Sigmoid colon (tissue), 6 donors: ENCODE measurements at regions not wholly inside any gene's neighbourhood (a gene's known extent, or its start where the extent isn't known, plus 50 kb on each side); places are given as distances from the start of the nearest gene placed in this dataset.

Experiments used
- DNase-seq: peaks from one replicate; pipeline ENCODE4 v3.0.0-alpha.2; 2019
- H3K27ac ChIP-seq, 4 donors: fragments of 200-600 bp; sonication (generic); one replicate each; pipeline ENCODE4 v1.5.1; 2016 to 2019; ENCODE audit warnings: mild to moderate bottlenecking in 1 of 4
- H3K27me3 ChIP-seq, 3 donors: fragments of 200-600 bp; sonication (generic); one replicate each; pipeline ENCODE4 v1.5.1; 2019; ENCODE audit warnings: mild to moderate bottlenecking in 1 of 3
- H3K36me3 ChIP-seq, 4 donors: fragments of 200-600 bp; sonication (generic); one replicate each; pipeline ENCODE4 v1.5.1; 2016 to 2019
- H3K4me1 ChIP-seq, 4 donors: fragments of 200-600 bp; sonication (generic); one replicate each; pipeline ENCODE4 v1.5.1; 2017 to 2019
- H3K4me3 ChIP-seq, 4 donors: fragments of 200-600 bp; sonication (generic); one replicate each; pipeline ENCODE4 v1.5.1; 2017 to 2019; ENCODE audit warnings: mild to moderate bottlenecking in 2 of 4, moderate library complexity in 1 of 4
- H3K9me3 ChIP-seq, 4 donors: fragments of 200-600 bp in 3 of 4; sonication (generic) in 3 of 4; one replicate each; pipeline versions ENCODE4 v1.5.1 to v1.6.1; 2013 to 2019
- EP300 ChIP-seq, 4 donors: sonication (generic); formaldehyde crosslinking; IDR thresholded peaks; one replicate each; pipeline ENCODE4 v1.6.1; 2017; ENCODE audit warnings: antibody characterized with exemption in 4 of 4
- POLR2A ChIP-seq, 2 donors: fragments of 450-650 bp; IDR thresholded peaks; one replicate each; pipeline ENCODE4 v1.6.1; 2016; ENCODE audit warnings: antibody characterized with exemption in 2 of 2, mild to moderate bottlenecking in 2 of 2, moderate library complexity in 2 of 2
- POLR2AphosphoS5 ChIP-seq, 4 donors: sonication (generic); formaldehyde crosslinking; IDR thresholded peaks; one replicate each; pipeline ENCODE4 v1.6.1; 2017; ENCODE audit warnings: antibody characterized with exemption in 4 of 4
- WGBS, 2 donors: extraction: QIAGEN DNeasy Blood & Tissue Kit; methylation state at CpG; one replicate each; pipeline ENCODE4 v1.1.7; 2013; 5-methylcytosine and 5-hydroxymethylcytosine counted together
- intact Hi-C: fragments of 100-400 bp; cut with DNase I; formaldehyde crosslinking; loops from one replicate; pipeline ENCODE4 v1.15.1; 2023
- TF ChIP-seq, protein P1 (sequence below), 4 experiments: fragments of 450-650 bp in 3 of 4; fragments of 200-600 bp in 1 of 4; IDR thresholded peaks; one replicate each; pipeline ENCODE4 v1.5.1; 2016 to 2019; ENCODE audit warnings: antibody characterized with exemption in 4 of 4, mild to moderate bottlenecking in 3 of 4, moderate library complexity in 2 of 4
- donor health status: healthy with polysubstance abuse.
- donor health status: healthy.

DNA sequence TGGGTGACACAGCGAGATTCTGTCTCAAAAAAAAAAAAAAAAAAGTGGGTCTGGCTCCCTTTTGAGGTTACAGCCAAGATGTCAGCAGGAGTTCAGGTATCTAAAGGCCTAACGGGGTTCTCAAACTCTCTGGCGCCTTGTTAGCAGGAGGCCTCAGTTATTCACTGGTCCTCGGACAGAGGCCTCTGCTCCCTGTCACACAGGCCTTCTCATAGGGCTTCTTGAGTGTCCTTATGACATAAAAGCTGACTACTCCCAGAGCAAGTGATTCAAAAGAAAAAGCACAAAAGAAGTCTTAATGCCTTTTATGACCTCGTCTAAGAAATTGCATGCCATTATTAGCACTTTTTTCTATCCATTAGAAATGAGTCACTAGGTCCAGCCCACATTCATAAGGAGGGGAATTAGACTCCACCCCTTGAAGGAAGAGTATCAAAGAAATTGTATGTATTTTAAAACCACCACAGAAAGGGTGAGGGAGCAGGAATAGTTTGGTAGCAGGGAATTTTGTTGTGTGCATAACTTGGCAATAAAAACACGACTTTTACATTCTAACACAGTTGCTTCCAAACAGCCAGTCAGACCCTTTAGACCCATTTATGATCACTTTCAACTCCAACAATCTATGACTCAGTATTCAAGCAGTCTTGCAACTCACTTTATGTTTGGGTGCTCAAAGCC is 90.3 kb downstream of the MEX3B start:
- Histone ChIP-seq H3K4me3 (no peak overlapping the region), H3K36me3 (no peaks in the 10 kb centered on the region), H3K27me3 (no peaks in the 10 kb centered on the region), H3K4me1 (peaks cover 0 to 7% (median 2%) of the 10 kb centered on the region in 4 donors), H3K9me3 (no peaks in the 10 kb centered on the region), H3K27ac (no peak overlapping the region)
- WGBS, 2 donors = 76 to 78% methylated on average over 6 of the region's 6 CpGs
- TF ChIP-seq, protein P1, sequence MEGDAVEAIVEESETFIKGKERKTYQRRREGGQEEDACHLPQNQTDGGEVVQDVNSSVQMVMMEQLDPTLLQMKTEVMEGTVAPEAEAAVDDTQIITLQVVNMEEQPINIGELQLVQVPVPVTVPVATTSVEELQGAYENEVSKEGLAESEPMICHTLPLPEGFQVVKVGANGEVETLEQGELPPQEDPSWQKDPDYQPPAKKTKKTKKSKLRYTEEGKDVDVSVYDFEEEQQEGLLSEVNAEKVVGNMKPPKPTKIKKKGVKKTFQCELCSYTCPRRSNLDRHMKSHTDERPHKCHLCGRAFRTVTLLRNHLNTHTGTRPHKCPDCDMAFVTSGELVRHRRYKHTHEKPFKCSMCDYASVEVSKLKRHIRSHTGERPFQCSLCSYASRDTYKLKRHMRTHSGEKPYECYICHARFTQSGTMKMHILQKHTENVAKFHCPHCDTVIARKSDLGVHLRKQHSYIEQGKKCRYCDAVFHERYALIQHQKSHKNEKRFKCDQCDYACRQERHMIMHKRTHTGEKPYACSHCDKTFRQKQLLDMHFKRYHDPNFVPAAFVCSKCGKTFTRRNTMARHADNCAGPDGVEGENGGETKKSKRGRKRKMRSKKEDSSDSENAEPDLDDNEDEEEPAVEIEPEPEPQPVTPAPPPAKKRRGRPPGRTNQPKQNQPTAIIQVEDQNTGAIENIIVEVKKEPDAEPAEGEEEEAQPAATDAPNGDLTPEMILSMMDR (IDR thresholded peaks at IDR 0.05) = no peak
- TF ChIP-seq POLR2A (IDR thresholded peaks at IDR 0.05) (no peak), EP300 (IDR thresholded peaks at IDR 0.05) (no peak), POLR2AphosphoS5 (IDR thresholded peaks at IDR 0.05) (no peak)
- intact Hi-C loops = no loop called here
- no peak for DNase-seq

DNA sequence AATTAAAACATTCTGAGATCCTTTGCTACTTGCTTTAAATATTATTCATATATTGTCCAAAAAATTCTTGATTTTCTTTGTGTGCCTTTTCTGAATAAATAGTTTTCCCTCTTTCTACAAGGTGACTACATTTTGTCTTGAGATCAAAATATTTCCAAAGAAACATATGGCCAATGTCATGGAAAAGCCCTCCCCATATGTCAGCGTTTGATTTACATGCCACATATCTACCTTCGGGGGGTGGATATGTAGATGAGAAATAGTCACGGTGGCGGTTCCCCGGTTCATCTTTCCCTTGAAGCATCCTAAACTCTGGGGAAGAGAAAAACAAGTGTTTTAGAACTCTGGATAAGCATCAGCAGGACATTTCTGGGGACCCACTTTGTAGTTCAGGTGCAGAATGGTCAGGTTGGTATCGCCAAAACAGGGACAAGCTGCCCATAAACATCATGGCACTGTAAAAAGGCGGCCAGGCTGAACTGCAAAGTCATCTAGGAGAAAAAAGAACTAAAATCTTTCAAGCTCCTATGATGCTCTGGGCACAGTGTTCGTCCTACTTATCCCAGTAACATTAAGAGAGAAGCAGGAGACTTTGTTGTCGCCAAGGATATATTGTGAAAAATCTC is 91.5 kb downstream of the MEX3B start:
- TF ChIP-seq, protein P1 (IDR thresholded peaks at IDR 0.05) = no peak
- no peak for TF ChIP-seq EP300 (IDR thresholded peaks at IDR 0.05)
- intact Hi-C loops = no loop called here
- WGBS, 2 donors = 92 to 93% methylated on average over 9 of the region's 9 CpGs
- Histone ChIP-seq H3K36me3 (no peaks in the 10 kb centered on the region), H3K4me3 (no peak overlapping the region), H3K4me1 (peaks cover 0 to 11% (median 3%) of the 10 kb centered on the region in 4 donors), H3K9me3 (no peaks in the 10 kb centered on the region), H3K27me3 (no peaks in the 10 kb centered on the region), H3K27ac (no peak overlapping the region)
- no peak for DNase-seq

DNA sequence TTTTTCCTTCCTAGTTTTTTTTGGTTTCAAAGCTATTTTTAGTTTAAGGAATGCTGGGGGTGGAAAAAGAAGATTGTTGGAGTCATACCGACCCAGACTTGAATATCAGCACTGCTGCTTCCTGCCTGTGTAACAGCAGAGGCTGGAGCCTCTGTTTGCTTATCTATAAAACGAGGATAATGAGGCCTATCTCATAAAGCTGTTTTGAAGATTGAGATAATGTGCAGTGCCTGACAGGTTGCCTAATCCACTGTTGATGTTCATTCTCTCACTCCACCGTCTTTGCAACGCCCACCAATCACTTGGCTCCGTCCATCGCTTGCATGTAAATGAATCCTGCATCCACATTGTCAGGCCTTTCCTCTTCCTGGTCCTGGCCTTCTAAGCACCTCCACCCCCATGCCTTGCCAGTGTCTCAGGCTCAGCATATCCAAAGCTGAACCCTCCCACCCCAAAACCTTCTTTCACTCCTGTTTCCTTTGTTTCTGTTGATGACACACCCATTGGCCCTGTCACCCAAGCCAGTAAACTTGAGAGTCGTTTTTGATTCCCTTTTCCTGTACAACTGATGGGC is 94.9 kb downstream of the MEX3B start:
- no peaks in the 10 kb centered on the region for H3K36me3 ChIP-seq
- no peak for DNase-seq
- no peak overlapping the region for H3K27ac ChIP-seq
- TF ChIP-seq POLR2AphosphoS5 (IDR thresholded peaks at IDR 0.05) (no peak), EP300 (IDR thresholded peaks at IDR 0.05) (no peak), POLR2A (IDR thresholded peaks at IDR 0.05) (no peak)
- TF ChIP-seq, protein P1 (IDR thresholded peaks at IDR 0.05) = no peak
- H3K27me3 ChIP-seq = no peaks in the 10 kb centered on the region
- H3K9me3 ChIP-seq = peaks cover 0 to 3% (median 0%) of the 10 kb centered on the region in 4 donors
- intact Hi-C loops = no loop called here
- H3K4me3 ChIP-seq = no peak overlapping the region
- H3K4me1 ChIP-seq = peaks cover 0 to 11% (median 3%) of the 10 kb centered on the region in 4 donors
- 13 to 64% methylated on average over 7 of the region's 7 CpGs for WGBS, 2 donors

DNA sequence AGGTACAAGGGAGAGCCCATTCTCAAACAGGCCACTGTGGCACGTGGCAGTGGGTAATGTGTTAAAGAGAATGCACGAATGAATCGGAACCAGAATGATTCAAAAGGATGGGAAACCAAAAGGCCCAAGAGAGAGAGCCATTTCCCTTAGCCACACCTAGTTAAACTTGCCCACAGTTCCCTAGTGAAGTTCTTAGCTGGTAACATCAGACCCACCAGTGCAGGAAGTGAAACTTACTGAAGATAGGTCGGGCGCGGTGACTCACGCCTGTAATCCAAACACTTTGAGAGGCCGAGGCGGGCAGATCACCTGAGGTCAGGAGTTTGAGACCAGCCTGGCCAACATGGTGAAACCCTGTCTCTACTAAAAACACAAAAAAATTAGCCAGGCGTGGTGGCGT is 97.1 kb downstream of the MEX3B start:
- no peak overlapping the region for H3K27ac ChIP-seq
- H3K9me3 ChIP-seq = peaks cover 0 to 3% (median 0%) of the 10 kb centered on the region in 4 donors
- no peak overlapping the region for H3K4me3 ChIP-seq
- DNase-seq = no peak
- no peaks in the 10 kb centered on the region for H3K36me3 ChIP-seq
- 77 to 81% methylated on average over 11 of the region's 11 CpGs for WGBS, 2 donors
- peaks cover 0 to 11% (median 3%) of the 10 kb centered on the region in 4 donors for H3K4me1 ChIP-seq
- intact Hi-C loops = no loop called here
- TF ChIP-seq, protein P1 (IDR thresholded peaks at IDR 0.05) = no peak
- no peak for TF ChIP-seq POLR2AphosphoS5 (IDR thresholded peaks at IDR 0.05)
- TF ChIP-seq EP300 (IDR thresholded peaks at IDR 0.05) = no peak
- TF ChIP-seq POLR2A (IDR thresholded peaks at IDR 0.05) = no peak
- no peaks in the 10 kb centered on the region for H3K27me3 ChIP-seq
